ENCODE measurements at regions not wholly inside any gene's neighbourhood (a gene's known extent, or its start where the extent isn't known, plus 50 kb on each side); places are given as distances from the start of the nearest gene placed in this dataset.

- Histone ChIP-seq H4K20me1 (ENCODE audit: insufficient read depth, low read length) (no peaks in the 10 kb centered on the region), H3K9me3 (ENCODE audit: insufficient read depth, low read length) (no peaks in the 10 kb centered on the region), H3K36me3 (replicated peaks; ENCODE audit: low read depth, low read length) (no peaks in the 10 kb centered on the region), H3K4me2 (ENCODE audit: low read length) (no peak overlapping the region), H3K27ac (ENCODE audit: low read length) (no peak overlapping the region), H3K27me3 (ENCODE audit: low read depth, low read length) (no peaks in the 10 kb centered on the region), H2AFZ (ENCODE audit: low read depth, low read length) (no peak overlapping the region), H3K79me2 (ENCODE audit: low read length) (no peaks in the 10 kb centered on the region), H3K4me1 (ENCODE audit: low read length) (no peaks in the 10 kb centered on the region), H3K9ac (ENCODE audit: low read length) (no peak overlapping the region), H3K4me3 (ENCODE audit: low read length) (no peak overlapping the region)
- TF ChIP-seq, protein P1, sequence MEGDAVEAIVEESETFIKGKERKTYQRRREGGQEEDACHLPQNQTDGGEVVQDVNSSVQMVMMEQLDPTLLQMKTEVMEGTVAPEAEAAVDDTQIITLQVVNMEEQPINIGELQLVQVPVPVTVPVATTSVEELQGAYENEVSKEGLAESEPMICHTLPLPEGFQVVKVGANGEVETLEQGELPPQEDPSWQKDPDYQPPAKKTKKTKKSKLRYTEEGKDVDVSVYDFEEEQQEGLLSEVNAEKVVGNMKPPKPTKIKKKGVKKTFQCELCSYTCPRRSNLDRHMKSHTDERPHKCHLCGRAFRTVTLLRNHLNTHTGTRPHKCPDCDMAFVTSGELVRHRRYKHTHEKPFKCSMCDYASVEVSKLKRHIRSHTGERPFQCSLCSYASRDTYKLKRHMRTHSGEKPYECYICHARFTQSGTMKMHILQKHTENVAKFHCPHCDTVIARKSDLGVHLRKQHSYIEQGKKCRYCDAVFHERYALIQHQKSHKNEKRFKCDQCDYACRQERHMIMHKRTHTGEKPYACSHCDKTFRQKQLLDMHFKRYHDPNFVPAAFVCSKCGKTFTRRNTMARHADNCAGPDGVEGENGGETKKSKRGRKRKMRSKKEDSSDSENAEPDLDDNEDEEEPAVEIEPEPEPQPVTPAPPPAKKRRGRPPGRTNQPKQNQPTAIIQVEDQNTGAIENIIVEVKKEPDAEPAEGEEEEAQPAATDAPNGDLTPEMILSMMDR (IDR thresholded peaks at IDR 0.05; ENCODE audit: low read depth, low read length): no peak
- no peak for TF ChIP-seq EZH2phosphoT487 (IDR thresholded peaks at IDR 0.05; ENCODE audit: low read depth)
Measured at GRCh38 chr13:91014696-91015095, 332.8 kb upstream of the MIR17HG start.

- Histone ChIP-seq H3K9ac (ENCODE audit: low read length) (peak overlapping the region; percentile 24; the same call in 1 of the 2 replicates), H2AFZ (ENCODE audit: low read depth, low read length) (peak overlapping the region; percentile 80), H3K4me1 (ENCODE audit: low read length) (no peaks in the 10 kb centered on the region), H3K27ac (ENCODE audit: low read length) (no peak overlapping the region), H3K4me3 (ENCODE audit: low read length) (peak overlapping the region; percentile 65), H3K79me2 (ENCODE audit: low read length) (no peaks in the 10 kb centered on the region), H3K36me3 (replicated peaks; ENCODE audit: low read depth, low read length) (no peaks in the 10 kb centered on the region), H3K4me2 (ENCODE audit: low read length) (peak overlapping the region; percentile 57), H4K20me1 (ENCODE audit: insufficient read depth, low read length) (no peaks in the 10 kb centered on the region), H3K9me3 (ENCODE audit: insufficient read depth, low read length) (no peaks in the 10 kb centered on the region), H3K27me3 (ENCODE audit: low read depth, low read length) (no peaks in the 10 kb centered on the region)
- TF ChIP-seq, protein P1 (IDR thresholded peaks at IDR 0.05; ENCODE audit: low read depth, low read length): peak; percentile 94
- no peak for TF ChIP-seq EZH2phosphoT487 (IDR thresholded peaks at IDR 0.05; ENCODE audit: low read depth)
Measured at GRCh38 chr13:91017031-91017668, 330.3 kb upstream of the MIR17HG start.

GRCh38 chr13:91017669-91018053 is 329.8 kb upstream of the MIR17HG start:
- TF ChIP-seq EZH2phosphoT487 (IDR thresholded peaks at IDR 0.05; ENCODE audit: low read depth): no peak
- TF ChIP-seq, protein P1 (IDR thresholded peaks at IDR 0.05; ENCODE audit: low read depth, low read length): no peak
- no peaks in the 10 kb centered on the region for H3K36me3 ChIP-seq (replicated peaks; ENCODE audit: low read depth, low read length)
- H3K27ac ChIP-seq (ENCODE audit: low read length): no peak overlapping the region
- no peaks in the 10 kb centered on the region for H3K4me1 ChIP-seq (ENCODE audit: low read length)
- no peaks in the 10 kb centered on the region for H3K79me2 ChIP-seq (ENCODE audit: low read length)
- no peaks in the 10 kb centered on the region for H3K9me3 ChIP-seq (ENCODE audit: insufficient read depth, low read length)
- H3K27me3 ChIP-seq (ENCODE audit: low read depth, low read length): no peaks in the 10 kb centered on the region
- peak overlapping the region; percentile 80 for H2AFZ ChIP-seq (ENCODE audit: low read depth, low read length)
- peak overlapping the region; percentile 24; the same call in 1 of the 2 replicates for H3K9ac ChIP-seq (ENCODE audit: low read length)
- peak overlapping the region; percentile 65 for H3K4me3 ChIP-seq (ENCODE audit: low read length)
- peak overlapping the region; percentile 57 for H3K4me2 ChIP-seq (ENCODE audit: low read length)
- no peaks in the 10 kb centered on the region for H4K20me1 ChIP-seq (ENCODE audit: insufficient read depth, low read length)

DNA sequence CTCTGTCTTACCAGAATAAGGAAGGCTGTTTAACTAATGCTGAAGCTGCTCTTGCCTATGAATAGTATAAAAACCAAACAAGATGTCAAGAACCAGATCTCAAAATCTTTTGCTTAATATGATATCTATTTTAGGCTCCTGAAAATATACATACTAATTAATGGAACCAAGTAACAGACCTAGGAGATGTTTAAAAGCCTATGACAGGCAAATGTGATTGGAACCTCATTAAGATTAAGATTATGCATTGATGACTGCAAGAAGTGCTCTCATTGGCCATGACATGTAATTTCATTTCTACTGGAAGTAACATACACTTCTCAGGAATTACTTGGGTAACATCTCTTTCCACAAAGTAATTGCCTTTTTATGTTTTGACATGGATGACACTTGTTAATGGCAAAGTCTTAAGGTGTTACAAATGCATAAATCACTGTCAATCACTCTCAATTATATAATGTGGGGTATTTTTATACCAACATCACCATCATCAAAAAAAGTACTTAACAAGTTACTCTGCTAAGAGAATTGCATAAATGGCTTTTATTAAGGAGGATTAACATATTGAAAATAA is 326.9 kb upstream of the MIR17HG start:
- H3K79me2 ChIP-seq (ENCODE audit: low read length): no peaks in the 10 kb centered on the region
- H4K20me1 ChIP-seq (ENCODE audit: insufficient read depth, low read length): no peaks in the 10 kb centered on the region
- H3K36me3 ChIP-seq (replicated peaks; ENCODE audit: low read depth, low read length): no peaks in the 10 kb centered on the region
- no peaks in the 10 kb centered on the region for H3K4me1 ChIP-seq (ENCODE audit: low read length)
- H2AFZ ChIP-seq (ENCODE audit: low read depth, low read length): no peak overlapping the region
- no peak overlapping the region for H3K9ac ChIP-seq (ENCODE audit: low read length)
- no peak overlapping the region for H3K4me2 ChIP-seq (ENCODE audit: low read length)
- no peaks in the 10 kb centered on the region for H3K27me3 ChIP-seq (ENCODE audit: low read depth, low read length)
- no peak for TF ChIP-seq EZH2phosphoT487 (IDR thresholded peaks at IDR 0.05; ENCODE audit: low read depth)
- TF ChIP-seq, protein P1 (IDR thresholded peaks at IDR 0.05; ENCODE audit: low read depth, low read length): no peak
- no peak overlapping the region for H3K4me3 ChIP-seq (ENCODE audit: low read length)
- no peak overlapping the region for H3K27ac ChIP-seq (ENCODE audit: low read length)
- no peaks in the 10 kb centered on the region for H3K9me3 ChIP-seq (ENCODE audit: insufficient read depth, low read length)

All from OCI-LY3 (cell line).